ENCODE measurements at regions not wholly inside any gene's neighbourhood (a gene's known extent, or its start where the extent isn't known, plus 50 kb on each side); places are given as distances from the start of the nearest gene placed in this dataset.

- H3K27me3 ChIP-seq (ENCODE audit: control insufficient read depth, insufficient read depth, low read length) = no peaks in the 10 kb centered on the region
- no peak overlapping the region for H3K4me3 ChIP-seq (ENCODE audit: low read length)
- no peaks in the 10 kb centered on the region for H3K4me1 ChIP-seq (ENCODE audit: control insufficient read depth, insufficient read depth, low read length)
- H3K36me3 ChIP-seq (ENCODE audit: control insufficient read depth, insufficient read depth, low read length) = no peaks in the 10 kb centered on the region
- no peaks in the 10 kb centered on the region for H3K9me3 ChIP-seq (ENCODE audit: control insufficient read depth, low read length)
- no peak overlapping the region for H3K9ac ChIP-seq (ENCODE audit: low read length)
These were observed 596.9 kb upstream of the PCDH15 start for GRCh38 chr10:55397777-55398496.

- H3K9ac ChIP-seq (ENCODE audit: low read length) = no peak overlapping the region
- no peak overlapping the region for H3K4me3 ChIP-seq (ENCODE audit: low read length)
- no peaks in the 10 kb centered on the region for H3K27me3 ChIP-seq (ENCODE audit: control insufficient read depth, insufficient read depth, low read length)
- H3K9me3 ChIP-seq (ENCODE audit: control insufficient read depth, low read length) = no peaks in the 10 kb centered on the region
- no peaks in the 10 kb centered on the region for H3K36me3 ChIP-seq (ENCODE audit: control insufficient read depth, insufficient read depth, low read length)
- no peaks in the 10 kb centered on the region for H3K4me1 ChIP-seq (ENCODE audit: control insufficient read depth, insufficient read depth, low read length)
These were observed 577.2 kb upstream of the PCDH15 start for GRCh38 chr10:55378196-55378595.

DNA sequence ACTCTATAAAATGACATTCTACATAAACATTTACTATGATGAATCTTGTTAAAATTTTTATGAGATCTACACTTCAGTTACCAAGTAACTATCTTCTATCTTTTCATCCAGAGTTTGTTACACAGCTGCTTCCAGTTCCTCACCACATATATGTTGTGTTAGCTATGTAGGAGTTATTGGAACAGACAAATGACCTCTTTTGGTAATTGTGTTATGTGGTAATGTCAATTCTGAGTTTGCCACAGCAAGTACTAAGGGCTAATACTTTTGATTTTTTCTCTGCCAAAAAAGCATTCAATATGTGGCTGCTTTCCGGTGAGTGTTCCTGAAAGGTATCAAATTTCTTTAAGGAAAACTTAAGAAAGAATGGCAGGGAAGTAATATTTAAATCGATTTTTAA lies 573.9 kb upstream of the PCDH15 start:
- no peak overlapping the region for H3K9ac ChIP-seq (ENCODE audit: low read length)
- no peaks in the 10 kb centered on the region for H3K36me3 ChIP-seq (ENCODE audit: control insufficient read depth, insufficient read depth, low read length)
- H3K4me1 ChIP-seq (ENCODE audit: control insufficient read depth, insufficient read depth, low read length) = no peaks in the 10 kb centered on the region
- H3K4me3 ChIP-seq (ENCODE audit: low read length) = no peak overlapping the region
- no peaks in the 10 kb centered on the region for H3K27me3 ChIP-seq (ENCODE audit: control insufficient read depth, insufficient read depth, low read length)
- H3K9me3 ChIP-seq (ENCODE audit: control insufficient read depth, low read length) = no peaks in the 10 kb centered on the region

DNA sequence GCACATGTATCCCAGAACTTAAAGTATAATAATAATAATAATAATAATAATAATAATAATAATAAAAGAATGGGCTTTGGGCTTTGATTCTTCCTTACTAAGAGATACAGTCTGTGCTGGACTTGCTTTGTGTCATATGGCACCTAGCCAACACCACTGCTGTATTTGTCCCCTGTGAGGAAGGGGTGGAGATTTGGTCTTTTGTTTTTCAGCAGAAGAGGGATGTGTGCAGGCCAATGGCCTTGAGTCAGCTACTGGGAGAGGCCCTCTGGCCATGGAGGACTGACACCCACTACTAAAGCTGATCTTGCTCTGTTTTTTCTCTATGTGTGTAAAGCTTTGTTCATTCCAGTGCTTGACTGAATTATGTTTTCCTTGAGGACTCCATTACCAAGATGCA lies 573.0 kb upstream of the PCDH15 start:
- H3K27me3 ChIP-seq (ENCODE audit: control insufficient read depth, insufficient read depth, low read length) = no peaks in the 10 kb centered on the region
- no peaks in the 10 kb centered on the region for H3K36me3 ChIP-seq (ENCODE audit: control insufficient read depth, insufficient read depth, low read length)
- H3K4me3 ChIP-seq (ENCODE audit: low read length) = no peak overlapping the region
- no peaks in the 10 kb centered on the region for H3K9me3 ChIP-seq (ENCODE audit: control insufficient read depth, low read length)
- no peaks in the 10 kb centered on the region for H3K4me1 ChIP-seq (ENCODE audit: control insufficient read depth, insufficient read depth, low read length)
- no peak overlapping the region for H3K9ac ChIP-seq (ENCODE audit: low read length)

DNA sequence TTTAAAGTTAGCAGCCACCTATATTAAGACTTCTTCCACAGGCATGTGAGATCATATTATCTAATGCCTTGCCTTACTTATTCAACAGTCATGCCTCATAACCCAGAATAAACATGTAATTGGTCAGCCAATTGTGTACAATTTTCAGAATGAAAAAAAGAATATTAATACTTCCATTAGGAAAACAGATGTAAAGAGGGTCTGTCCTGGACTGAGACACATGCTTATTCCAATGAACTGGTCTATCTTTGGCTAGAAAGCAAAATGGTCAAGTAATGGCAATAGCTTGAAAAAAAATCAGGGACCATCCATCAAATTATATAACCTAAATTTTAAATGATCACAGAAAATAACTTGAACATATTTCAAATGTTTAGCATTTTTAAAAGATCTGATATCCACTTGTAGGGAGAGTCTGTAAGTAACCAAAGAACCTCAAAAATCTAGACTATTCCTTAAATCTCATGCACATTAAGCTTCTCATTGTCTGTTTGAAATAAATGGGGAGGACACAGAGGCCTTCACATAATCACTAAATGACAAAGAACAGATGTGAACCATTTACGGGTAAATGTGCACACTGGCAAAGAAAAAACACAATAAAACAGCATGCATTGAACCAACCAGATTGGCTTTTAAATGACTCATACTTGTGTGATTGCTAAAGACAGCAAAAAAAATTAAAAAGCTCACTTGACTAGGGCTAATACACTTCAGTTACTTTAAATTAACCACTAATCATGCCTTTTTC lies 568.8 kb upstream of the PCDH15 start:
- Histone ChIP-seq H3K4me1 (ENCODE audit: control insufficient read depth, insufficient read depth, low read length) (no peaks in the 10 kb centered on the region), H3K36me3 (ENCODE audit: control insufficient read depth, insufficient read depth, low read length) (no peaks in the 10 kb centered on the region), H3K9ac (ENCODE audit: low read length) (no peak overlapping the region), H3K9me3 (ENCODE audit: control insufficient read depth, low read length) (no peaks in the 10 kb centered on the region), H3K27me3 (ENCODE audit: control insufficient read depth, insufficient read depth, low read length) (no peaks in the 10 kb centered on the region), H3K4me3 (ENCODE audit: low read length) (no peak overlapping the region)

- no peaks in the 10 kb centered on the region for H3K36me3 ChIP-seq (ENCODE audit: control insufficient read depth, insufficient read depth, low read length)
- H3K9me3 ChIP-seq (ENCODE audit: control insufficient read depth, low read length) = no peaks in the 10 kb centered on the region
- no peaks in the 10 kb centered on the region for H3K27me3 ChIP-seq (ENCODE audit: control insufficient read depth, insufficient read depth, low read length)
- no peak overlapping the region for H3K9ac ChIP-seq (ENCODE audit: low read length)
- no peak overlapping the region for H3K4me3 ChIP-seq (ENCODE audit: low read length)
- no peaks in the 10 kb centered on the region for H3K4me1 ChIP-seq (ENCODE audit: control insufficient read depth, insufficient read depth, low read length)
These were observed 567.4 kb upstream of the PCDH15 start for GRCh38 chr10:55368467-55368866.

DNA sequence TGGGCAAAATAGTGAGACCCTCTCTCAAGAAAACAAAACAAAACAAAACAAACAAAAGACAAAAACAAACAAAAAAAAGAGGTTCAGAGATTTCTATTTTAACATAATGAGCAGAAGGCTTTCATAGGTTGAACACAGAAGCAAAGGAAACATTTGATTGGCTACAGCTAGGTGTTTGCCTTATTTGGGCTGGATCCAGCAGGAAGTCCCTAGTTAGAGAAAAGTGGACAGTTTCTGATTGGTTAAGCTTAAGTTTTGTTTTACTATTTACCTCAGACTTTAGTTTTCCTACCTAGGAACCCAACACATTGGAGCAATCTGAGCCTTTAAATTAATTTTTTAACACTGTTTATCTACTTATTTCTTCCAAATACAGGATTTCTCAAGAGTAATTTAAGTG lies 566.5 kb upstream of the PCDH15 start:
- H3K4me3 ChIP-seq (ENCODE audit: low read length) = no peak overlapping the region
- no peaks in the 10 kb centered on the region for H3K9me3 ChIP-seq (ENCODE audit: control insufficient read depth, low read length)
- H3K9ac ChIP-seq (ENCODE audit: low read length) = no peak overlapping the region
- no peaks in the 10 kb centered on the region for H3K36me3 ChIP-seq (ENCODE audit: control insufficient read depth, insufficient read depth, low read length)
- H3K27me3 ChIP-seq (ENCODE audit: control insufficient read depth, insufficient read depth, low read length) = no peaks in the 10 kb centered on the region
- H3K4me1 ChIP-seq (ENCODE audit: control insufficient read depth, insufficient read depth, low read length) = no peaks in the 10 kb centered on the region

- H3K4me1 ChIP-seq (ENCODE audit: control insufficient read depth, insufficient read depth, low read length) = no peaks in the 10 kb centered on the region
- H3K27me3 ChIP-seq (ENCODE audit: control insufficient read depth, insufficient read depth, low read length) = no peaks in the 10 kb centered on the region
- no peak overlapping the region for H3K9ac ChIP-seq (ENCODE audit: low read length)
- H3K36me3 ChIP-seq (ENCODE audit: control insufficient read depth, insufficient read depth, low read length) = no peaks in the 10 kb centered on the region
- no peaks in the 10 kb centered on the region for H3K9me3 ChIP-seq (ENCODE audit: control insufficient read depth, low read length)
- no peak overlapping the region for H3K4me3 ChIP-seq (ENCODE audit: low read length)
These were observed 557.5 kb upstream of the PCDH15 start for GRCh38 chr10:55358539-55358938.

DNA sequence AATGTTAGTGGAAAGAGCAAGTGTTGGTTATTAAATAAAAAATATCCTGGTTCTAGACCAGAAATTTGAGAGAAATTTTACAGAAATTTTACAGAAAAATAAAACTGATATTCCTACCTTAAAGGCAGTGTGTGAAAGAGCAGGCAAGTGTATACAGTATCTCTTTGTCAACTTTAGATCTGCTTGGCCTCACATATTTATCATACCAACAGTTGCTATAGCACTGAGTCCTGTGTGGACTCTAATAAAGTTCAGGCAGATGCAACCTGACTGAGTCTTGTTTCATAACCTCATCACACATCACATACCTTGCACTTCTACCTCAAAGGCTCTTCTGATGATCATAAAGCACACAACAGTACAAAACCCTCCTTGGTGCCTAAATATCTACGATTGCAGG lies 552.4 kb upstream of the PCDH15 start:
- Histone ChIP-seq H3K4me1 (ENCODE audit: control insufficient read depth, insufficient read depth, low read length) (no peaks in the 10 kb centered on the region), H3K4me3 (ENCODE audit: low read length) (no peak overlapping the region), H3K36me3 (ENCODE audit: control insufficient read depth, insufficient read depth, low read length) (no peaks in the 10 kb centered on the region), H3K9me3 (ENCODE audit: control insufficient read depth, low read length) (no peaks in the 10 kb centered on the region), H3K27me3 (ENCODE audit: control insufficient read depth, insufficient read depth, low read length) (no peaks in the 10 kb centered on the region), H3K9ac (ENCODE audit: low read length) (no peak overlapping the region)

GRCh38 chr10:55351431-55351830 lies 550.4 kb upstream of the PCDH15 start:
- no peaks in the 10 kb centered on the region for H3K9me3 ChIP-seq (ENCODE audit: control insufficient read depth, low read length)
- H3K27me3 ChIP-seq (ENCODE audit: control insufficient read depth, insufficient read depth, low read length) = no peaks in the 10 kb centered on the region
- H3K4me1 ChIP-seq (ENCODE audit: control insufficient read depth, insufficient read depth, low read length) = no peaks in the 10 kb centered on the region
- no peak overlapping the region for H3K9ac ChIP-seq (ENCODE audit: low read length)
- H3K4me3 ChIP-seq (ENCODE audit: low read length) = no peak overlapping the region
- no peaks in the 10 kb centered on the region for H3K36me3 ChIP-seq (ENCODE audit: control insufficient read depth, insufficient read depth, low read length)

DNA sequence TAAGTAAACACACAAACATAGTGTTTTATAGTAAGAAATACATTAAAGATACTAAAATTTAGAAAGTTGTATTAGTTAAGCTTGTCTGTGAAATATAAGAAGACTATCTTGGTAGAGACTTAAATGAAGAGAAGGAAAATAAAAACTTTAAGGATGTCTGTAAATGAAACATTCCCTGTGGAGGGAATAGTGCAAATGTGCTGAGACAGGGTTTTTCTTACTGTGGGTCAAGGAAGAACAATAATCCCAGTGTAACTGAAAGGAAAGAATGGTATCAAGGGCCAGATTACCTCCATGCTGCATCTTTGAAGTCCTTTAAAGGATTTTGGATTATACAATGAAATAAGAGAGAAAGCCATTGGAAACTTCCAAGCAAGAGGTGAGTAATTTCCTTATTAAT lies 547.5 kb upstream of the PCDH15 start:
- H3K36me3 ChIP-seq (ENCODE audit: control insufficient read depth, insufficient read depth, low read length) = no peaks in the 10 kb centered on the region
- H3K4me1 ChIP-seq (ENCODE audit: control insufficient read depth, insufficient read depth, low read length) = no peaks in the 10 kb centered on the region
- H3K9me3 ChIP-seq (ENCODE audit: control insufficient read depth, low read length) = no peaks in the 10 kb centered on the region
- no peak overlapping the region for H3K9ac ChIP-seq (ENCODE audit: low read length)
- no peaks in the 10 kb centered on the region for H3K27me3 ChIP-seq (ENCODE audit: control insufficient read depth, insufficient read depth, low read length)
- H3K4me3 ChIP-seq (ENCODE audit: low read length) = no peak overlapping the region

DNA sequence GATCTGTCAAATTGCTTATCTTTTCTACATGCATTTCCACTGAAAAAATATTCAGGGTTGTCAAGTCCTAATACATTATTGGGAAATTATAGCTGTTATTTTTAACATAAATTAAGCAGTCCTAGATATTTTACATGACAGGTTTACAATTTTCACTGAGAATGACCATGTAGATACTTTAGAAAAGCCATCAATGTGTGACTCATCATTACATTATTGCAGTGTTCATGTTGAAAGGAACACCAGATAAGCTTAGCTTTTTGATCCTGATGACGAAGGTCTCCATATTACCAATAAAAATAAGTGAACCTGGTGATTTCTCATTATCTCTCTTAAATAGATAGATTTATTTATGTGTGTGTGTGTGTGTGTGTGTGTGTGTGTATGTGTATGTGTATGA lies 529.5 kb upstream of the PCDH15 start:
- Histone ChIP-seq H3K36me3 (ENCODE audit: control insufficient read depth, insufficient read depth, low read length) (no peaks in the 10 kb centered on the region), H3K27me3 (ENCODE audit: control insufficient read depth, insufficient read depth, low read length) (no peaks in the 10 kb centered on the region), H3K4me3 (ENCODE audit: low read length) (no peak overlapping the region), H3K9ac (ENCODE audit: low read length) (no peak overlapping the region), H3K9me3 (ENCODE audit: control insufficient read depth, low read length) (no peaks in the 10 kb centered on the region), H3K4me1 (ENCODE audit: control insufficient read depth, insufficient read depth, low read length) (no peaks in the 10 kb centered on the region)
